ENCODE measurements at regions not wholly inside any gene's neighbourhood (a gene's known extent, or its start where the extent isn't known, plus 50 kb on each side); places are given as distances from the start of the nearest gene placed in this dataset.

GRCh38 chr2:217193431-217194340 is 333.8 kb upstream of the TNP1 start:
- H3K4me3 ChIP-seq (ENCODE audit: control insufficient read depth, low read depth, low read length): no peak overlapping the region
- no peak for DNase-seq (ENCODE audit: low read depth)
- TF ChIP-seq, protein P1, sequence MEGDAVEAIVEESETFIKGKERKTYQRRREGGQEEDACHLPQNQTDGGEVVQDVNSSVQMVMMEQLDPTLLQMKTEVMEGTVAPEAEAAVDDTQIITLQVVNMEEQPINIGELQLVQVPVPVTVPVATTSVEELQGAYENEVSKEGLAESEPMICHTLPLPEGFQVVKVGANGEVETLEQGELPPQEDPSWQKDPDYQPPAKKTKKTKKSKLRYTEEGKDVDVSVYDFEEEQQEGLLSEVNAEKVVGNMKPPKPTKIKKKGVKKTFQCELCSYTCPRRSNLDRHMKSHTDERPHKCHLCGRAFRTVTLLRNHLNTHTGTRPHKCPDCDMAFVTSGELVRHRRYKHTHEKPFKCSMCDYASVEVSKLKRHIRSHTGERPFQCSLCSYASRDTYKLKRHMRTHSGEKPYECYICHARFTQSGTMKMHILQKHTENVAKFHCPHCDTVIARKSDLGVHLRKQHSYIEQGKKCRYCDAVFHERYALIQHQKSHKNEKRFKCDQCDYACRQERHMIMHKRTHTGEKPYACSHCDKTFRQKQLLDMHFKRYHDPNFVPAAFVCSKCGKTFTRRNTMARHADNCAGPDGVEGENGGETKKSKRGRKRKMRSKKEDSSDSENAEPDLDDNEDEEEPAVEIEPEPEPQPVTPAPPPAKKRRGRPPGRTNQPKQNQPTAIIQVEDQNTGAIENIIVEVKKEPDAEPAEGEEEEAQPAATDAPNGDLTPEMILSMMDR (conservative IDR thresholded peaks at IDR 0.05; ENCODE audit: control insufficient read depth, insufficient read depth, low read depth, low read length): no peak

DNA sequence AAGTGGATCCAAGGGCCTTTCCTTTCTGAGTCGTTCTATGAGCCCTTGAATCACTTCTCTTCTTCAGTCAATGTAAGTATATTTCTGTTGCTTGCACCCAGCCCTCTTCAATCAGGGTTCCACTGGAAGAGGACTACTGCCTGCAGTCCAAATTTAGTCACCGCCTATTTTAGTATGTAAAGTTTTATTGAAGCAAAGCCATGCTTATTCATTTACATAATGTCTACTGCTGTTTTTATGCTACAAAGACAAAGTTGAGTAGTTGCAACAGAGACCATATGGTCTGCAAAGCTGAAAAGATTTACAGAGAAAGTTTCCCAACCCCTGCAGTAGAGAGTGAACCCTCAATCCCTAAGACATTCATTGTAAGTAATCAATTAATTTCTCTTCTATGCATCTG is 332.5 kb upstream of the TNP1 start:
- TF ChIP-seq, protein P1 (conservative IDR thresholded peaks at IDR 0.05; ENCODE audit: control insufficient read depth, insufficient read depth, low read depth, low read length): no peak
- DNase-seq (ENCODE audit: low read depth): no peak
- H3K4me3 ChIP-seq (ENCODE audit: control insufficient read depth, low read depth, low read length): no peak overlapping the region

DNA sequence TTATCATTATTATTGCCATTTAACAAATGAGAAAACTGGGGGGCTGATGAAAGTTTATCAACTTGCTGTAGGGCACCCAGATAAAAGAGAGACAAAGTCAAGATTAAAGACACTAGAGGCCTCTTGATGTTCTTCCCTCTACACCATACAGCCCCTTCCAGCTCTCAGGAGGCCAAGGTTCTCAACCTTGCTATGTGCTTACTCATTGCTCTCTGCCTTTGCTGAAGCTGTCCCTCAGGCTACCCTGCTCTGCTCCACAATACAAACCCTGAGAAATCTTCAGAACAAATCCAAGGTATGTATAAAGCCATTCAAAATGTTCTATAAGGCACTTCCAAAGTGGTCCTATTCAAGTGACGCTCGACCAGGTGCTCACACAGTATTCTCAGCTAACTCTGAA is 329.9 kb upstream of the TNP1 start:
- TF ChIP-seq, protein P1 (conservative IDR thresholded peaks at IDR 0.05; ENCODE audit: control insufficient read depth, insufficient read depth, low read depth, low read length): no peak
- no peak overlapping the region for H3K4me3 ChIP-seq (ENCODE audit: control insufficient read depth, low read depth, low read length)
- no peak for DNase-seq (ENCODE audit: low read depth)

DNA sequence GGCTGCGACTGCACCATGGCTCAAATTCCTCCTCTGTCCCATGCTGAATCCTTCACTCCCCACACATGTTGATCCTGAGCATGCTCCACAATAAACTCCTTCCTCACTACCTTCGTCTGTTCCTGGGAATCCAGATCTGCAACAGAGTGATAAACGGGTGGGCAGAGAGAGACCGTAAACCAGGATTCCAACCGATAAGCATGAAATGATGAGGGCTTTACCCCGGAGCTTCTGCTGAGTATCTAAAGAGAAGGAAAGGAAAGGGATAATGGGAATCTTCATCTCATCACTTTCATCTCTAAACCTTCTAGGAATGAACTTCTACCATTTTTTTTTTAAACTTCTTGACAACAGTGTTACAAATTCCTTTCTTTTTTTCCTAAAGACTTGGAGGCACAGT is 329.3 kb upstream of the TNP1 start:
- no peak overlapping the region for H3K4me3 ChIP-seq (ENCODE audit: control insufficient read depth, low read depth, low read length)
- TF ChIP-seq, protein P1 (conservative IDR thresholded peaks at IDR 0.05; ENCODE audit: control insufficient read depth, insufficient read depth, low read depth, low read length): no peak
- no peak for DNase-seq (ENCODE audit: low read depth)

- DNase-seq (ENCODE audit: low read depth): peak; percentile 16
These were observed 326.9 kb upstream of the TNP1 start for GRCh38 chr2:217186668-217187159.

DNA sequence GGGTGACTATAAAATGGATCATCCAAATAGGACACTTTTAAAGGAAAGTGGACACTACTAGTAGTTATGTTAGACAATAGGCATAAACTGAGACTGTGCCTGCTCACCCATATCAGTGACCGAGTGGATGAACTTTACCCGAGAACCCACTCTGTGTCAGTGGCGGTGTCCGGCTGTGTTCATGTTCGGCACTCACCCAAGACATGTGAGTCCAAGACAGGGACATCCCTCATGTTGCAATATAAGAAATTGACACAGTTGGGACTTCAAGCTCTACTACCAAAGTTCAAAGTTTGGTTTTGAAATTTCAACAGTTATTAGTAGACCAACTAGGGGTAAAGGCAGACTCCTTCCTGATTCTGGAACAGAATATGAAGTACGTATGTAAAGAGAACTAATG is 326.3 kb upstream of the TNP1 start:
- TF ChIP-seq, protein P1 (conservative IDR thresholded peaks at IDR 0.05; ENCODE audit: control insufficient read depth, insufficient read depth, low read depth, low read length): no peak

More at GRCh38 chr2:217186668-217187159, 326.9 kb upstream of the TNP1 start:
- TF ChIP-seq, protein P1 (conservative IDR thresholded peaks at IDR 0.05; ENCODE audit: control insufficient read depth, insufficient read depth, low read depth, low read length): no peak
- H3K4me3 ChIP-seq (ENCODE audit: control insufficient read depth, low read depth, low read length): no peak overlapping the region

More for the DNA sequence above, 326.3 kb upstream of the TNP1 start:
- no peak for DNase-seq (ENCODE audit: low read depth)
- no peak overlapping the region for H3K4me3 ChIP-seq (ENCODE audit: control insufficient read depth, low read depth, low read length)
